ENCODE measurements at regions not wholly inside any gene's neighbourhood (a gene's known extent, or its start where the extent isn't known, plus 50 kb on each side); places are given as distances from the start of the nearest gene placed in this dataset.

DNA sequence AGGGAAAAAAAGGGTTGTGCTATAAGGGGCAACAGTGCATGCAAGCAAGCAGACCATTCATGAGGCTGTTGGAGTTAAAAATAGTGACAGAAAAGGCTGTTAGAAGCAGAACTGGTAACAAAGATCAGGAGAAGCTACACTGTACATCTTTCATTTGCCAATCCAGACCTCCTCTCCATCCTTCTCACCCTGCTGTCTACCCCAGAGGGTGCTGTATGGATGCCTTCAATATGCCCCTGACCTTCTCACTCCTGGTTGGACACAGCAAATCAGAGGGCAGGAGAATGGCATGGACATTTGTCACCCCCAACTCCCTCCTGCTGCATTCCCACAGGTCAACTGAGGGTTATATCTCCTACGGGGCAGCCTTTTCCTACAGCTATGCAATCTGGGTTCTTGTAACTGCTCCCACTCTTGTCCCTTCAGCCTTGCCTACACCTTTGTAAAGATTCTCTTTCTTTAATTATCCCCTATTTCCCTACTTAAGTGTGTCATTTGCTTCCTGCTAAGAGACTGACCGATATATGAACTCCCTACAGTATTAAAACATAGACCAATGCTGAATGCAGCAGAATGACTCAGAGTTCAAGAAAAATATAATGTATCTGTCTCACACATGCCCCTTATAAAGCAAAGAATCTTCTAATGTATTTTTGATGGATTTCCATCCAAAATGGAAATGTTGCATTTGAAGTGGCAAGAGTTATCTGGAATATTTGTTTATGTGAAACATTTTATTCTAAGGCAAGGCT, 169.2 kb upstream of the NCKAP5 start:
- no peak overlapping the region for H3K27ac Mint-ChIP-seq
- Histone ChIP-seq H4K20me1 (replicated peaks; ENCODE audit: insufficient read depth) (no peaks in the 10 kb centered on the region), H3K4me2 (no peak overlapping the region), H3K27me3 (ENCODE audit: insufficient read depth) (no peaks in the 10 kb centered on the region), H3K36me3 (ENCODE audit: insufficient read depth) (no peaks in the 10 kb centered on the region), H3F3A (replicated peaks; ENCODE audit: low read depth) (no peaks in the 10 kb centered on the region), H3K4me3 (no peak overlapping the region), H3K27ac (ENCODE audit: low read depth) (no peak overlapping the region), H2AFZ (no peak overlapping the region), H3K79me2 (replicated peaks; ENCODE audit: insufficient read depth) (no peaks in the 10 kb centered on the region), H3K9me2 (ENCODE audit: insufficient read depth) (peaks cover 7% of the 10 kb centered on the region), H3K4me1 (ENCODE audit: insufficient read depth) (no peaks in the 10 kb centered on the region)
- peaks cover 6% of the 10 kb centered on the region; the same call in 2 of the 3 replicates for H3K9me3 Mint-ChIP-seq
- H3K36me3 Mint-ChIP-seq (ENCODE audit: low read depth), result no peaks in the 10 kb centered on the region
- H3K4me1 Mint-ChIP-seq, result no peaks in the 10 kb centered on the region
- TF ChIP-seq STAT1 (IDR thresholded peaks at IDR 0.05; ENCODE audit: unreplicated experiment), result no peak
- TF ChIP-seq, protein P1, sequence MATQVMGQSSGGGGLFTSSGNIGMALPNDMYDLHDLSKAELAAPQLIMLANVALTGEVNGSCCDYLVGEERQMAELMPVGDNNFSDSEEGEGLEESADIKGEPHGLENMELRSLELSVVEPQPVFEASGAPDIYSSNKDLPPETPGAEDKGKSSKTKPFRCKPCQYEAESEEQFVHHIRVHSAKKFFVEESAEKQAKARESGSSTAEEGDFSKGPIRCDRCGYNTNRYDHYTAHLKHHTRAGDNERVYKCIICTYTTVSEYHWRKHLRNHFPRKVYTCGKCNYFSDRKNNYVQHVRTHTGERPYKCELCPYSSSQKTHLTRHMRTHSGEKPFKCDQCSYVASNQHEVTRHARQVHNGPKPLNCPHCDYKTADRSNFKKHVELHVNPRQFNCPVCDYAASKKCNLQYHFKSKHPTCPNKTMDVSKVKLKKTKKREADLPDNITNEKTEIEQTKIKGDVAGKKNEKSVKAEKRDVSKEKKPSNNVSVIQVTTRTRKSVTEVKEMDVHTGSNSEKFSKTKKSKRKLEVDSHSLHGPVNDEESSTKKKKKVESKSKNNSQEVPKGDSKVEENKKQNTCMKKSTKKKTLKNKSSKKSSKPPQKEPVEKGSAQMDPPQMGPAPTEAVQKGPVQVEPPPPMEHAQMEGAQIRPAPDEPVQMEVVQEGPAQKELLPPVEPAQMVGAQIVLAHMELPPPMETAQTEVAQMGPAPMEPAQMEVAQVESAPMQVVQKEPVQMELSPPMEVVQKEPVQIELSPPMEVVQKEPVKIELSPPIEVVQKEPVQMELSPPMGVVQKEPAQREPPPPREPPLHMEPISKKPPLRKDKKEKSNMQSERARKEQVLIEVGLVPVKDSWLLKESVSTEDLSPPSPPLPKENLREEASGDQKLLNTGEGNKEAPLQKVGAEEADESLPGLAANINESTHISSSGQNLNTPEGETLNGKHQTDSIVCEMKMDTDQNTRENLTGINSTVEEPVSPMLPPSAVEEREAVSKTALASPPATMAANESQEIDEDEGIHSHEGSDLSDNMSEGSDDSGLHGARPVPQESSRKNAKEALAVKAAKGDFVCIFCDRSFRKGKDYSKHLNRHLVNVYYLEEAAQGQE (IDR thresholded peaks at IDR 0.05; ENCODE audit: unreplicated experiment), result no peak
- TF ChIP-seq CREB1 (CRISPR knock-in tag; IDR thresholded peaks at IDR 0.05; ENCODE audit: low read depth), result no peak
- TF ChIP-seq JUNB (IDR thresholded peaks at IDR 0.05; ENCODE audit: unreplicated experiment), result no peak
- TF ChIP-seq NANOG (IDR thresholded peaks at IDR 0.05; ENCODE audit: borderline replicate concordance), result no peak
- no peak for TF ChIP-seq ZNF114 (CRISPR knock-in tag; IDR thresholded peaks at IDR 0.05)
- no peak for TF ChIP-seq EZH2phosphoT487 (IDR thresholded peaks at IDR 0.05; ENCODE audit: unreplicated experiment)
- TF ChIP-seq ZNF462 (CRISPR knock-in tag; IDR thresholded peaks at IDR 0.05), result no peak
- no peak for TF ChIP-seq POLR2AphosphoS5 (IDR thresholded peaks at IDR 0.05; ENCODE audit: low read depth)
- TF ChIP-seq CTCF (conservative IDR thresholded peaks at IDR 0.05; ENCODE audit: low read depth in 2 of 2), result no peak
- TF ChIP-seq, protein P2, sequence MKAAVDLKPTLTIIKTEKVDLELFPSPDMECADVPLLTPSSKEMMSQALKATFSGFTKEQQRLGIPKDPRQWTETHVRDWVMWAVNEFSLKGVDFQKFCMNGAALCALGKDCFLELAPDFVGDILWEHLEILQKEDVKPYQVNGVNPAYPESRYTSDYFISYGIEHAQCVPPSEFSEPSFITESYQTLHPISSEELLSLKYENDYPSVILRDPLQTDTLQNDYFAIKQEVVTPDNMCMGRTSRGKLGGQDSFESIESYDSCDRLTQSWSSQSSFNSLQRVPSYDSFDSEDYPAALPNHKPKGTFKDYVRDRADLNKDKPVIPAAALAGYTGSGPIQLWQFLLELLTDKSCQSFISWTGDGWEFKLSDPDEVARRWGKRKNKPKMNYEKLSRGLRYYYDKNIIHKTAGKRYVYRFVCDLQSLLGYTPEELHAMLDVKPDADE (IDR thresholded peaks at IDR 0.05), result no peak
- no peak for TF ChIP-seq EZH2 (IDR thresholded peaks at IDR 0.05; ENCODE audit: low read depth, unreplicated experiment)
- no peak for TF ChIP-seq ZNF331 (CRISPR knock-in tag; IDR thresholded peaks at IDR 0.05; ENCODE audit: low read depth)
- peaks cover 7% of the 10 kb centered on the region for H3K27me3 Mint-ChIP-seq (ENCODE audit: insufficient read depth, low read depth, poor library complexity)
- no peak overlapping the region for H3K4me3 Mint-ChIP-seq
- DNase-seq (ENCODE audit: low spot score) (no peak), ATAC-seq (no peak)

All from GM23338 (cell line).